ENCODE measurements at regions not wholly inside any gene's neighbourhood (a gene's known extent, or its start where the extent isn't known, plus 50 kb on each side); places are given as distances from the start of the nearest gene placed in this dataset.

GRCh38 chr4:125365731-125366130 lies 51.0 kb downstream of the FAT4 start:
- no peak for DNase-seq

DNA sequence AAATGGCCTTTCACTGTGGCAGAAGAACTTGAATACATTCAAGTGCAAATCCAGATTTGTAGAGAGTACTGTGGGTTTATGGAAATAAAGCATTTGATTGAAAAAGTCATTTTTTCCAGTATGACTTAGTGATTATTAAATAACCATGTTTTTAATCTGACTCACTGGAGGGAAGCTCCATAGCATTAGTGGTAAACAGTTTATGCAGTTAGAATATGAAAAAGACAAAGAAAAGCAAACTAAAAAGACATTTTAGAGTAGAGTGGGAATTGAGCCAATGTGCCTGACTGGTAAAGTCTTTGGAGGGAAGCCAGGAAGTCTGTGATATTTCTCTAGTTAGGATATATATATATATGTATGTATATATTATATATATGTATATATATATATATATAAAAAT lies 53.4 kb downstream of the FAT4 start:
- no peak for DNase-seq

GRCh38 chr4:125368671-125369081 lies 53.9 kb downstream of the FAT4 start:
- no peak for DNase-seq

- no peak for DNase-seq
These were observed 54.3 kb downstream of the FAT4 start for GRCh38 chr4:125369098-125369497.

- DNase-seq = no peak
These were observed 55.7 kb downstream of the FAT4 start for GRCh38 chr4:125370478-125370877.

DNA sequence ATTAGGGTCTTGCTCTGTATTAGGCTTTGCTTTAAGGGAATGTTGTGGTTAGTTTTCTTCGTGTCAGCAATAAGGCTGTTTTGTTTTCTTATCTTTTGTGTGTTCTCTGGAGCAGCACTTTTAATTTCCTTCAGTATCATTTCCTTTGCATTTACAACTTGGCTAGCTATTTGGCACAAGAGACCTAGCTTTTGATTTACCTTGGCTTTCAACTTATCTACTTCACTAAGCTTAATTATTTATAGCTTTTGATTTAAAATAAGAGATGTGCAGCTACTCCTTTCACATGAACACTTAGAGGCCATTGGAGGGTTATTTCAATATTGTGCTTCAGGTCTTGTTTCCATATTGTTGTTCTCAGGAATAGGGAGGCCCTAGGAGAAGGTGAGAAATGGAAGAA lies 68.2 kb downstream of the FAT4 start:
- no peak for DNase-seq

DNA sequence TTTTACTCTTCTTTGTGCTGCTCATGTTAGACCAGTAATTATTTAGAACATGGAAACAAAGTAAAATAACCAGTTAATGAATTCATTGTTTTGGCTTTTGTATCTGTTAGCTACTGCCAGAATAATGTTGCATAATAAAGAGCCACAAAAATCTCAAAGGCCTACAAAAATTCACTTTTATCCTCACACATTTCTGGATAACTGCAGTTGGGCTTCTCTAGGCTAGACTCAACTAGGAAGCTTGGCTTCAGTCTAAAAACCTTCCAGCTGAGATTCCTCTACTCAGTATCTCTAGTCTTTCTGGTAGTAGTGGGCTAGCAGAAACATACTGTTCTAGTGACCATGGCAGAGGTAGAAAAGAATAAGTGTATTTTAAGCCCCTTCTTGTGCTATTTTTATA lies 73.0 kb downstream of the FAT4 start:
- no peak for DNase-seq

DNA sequence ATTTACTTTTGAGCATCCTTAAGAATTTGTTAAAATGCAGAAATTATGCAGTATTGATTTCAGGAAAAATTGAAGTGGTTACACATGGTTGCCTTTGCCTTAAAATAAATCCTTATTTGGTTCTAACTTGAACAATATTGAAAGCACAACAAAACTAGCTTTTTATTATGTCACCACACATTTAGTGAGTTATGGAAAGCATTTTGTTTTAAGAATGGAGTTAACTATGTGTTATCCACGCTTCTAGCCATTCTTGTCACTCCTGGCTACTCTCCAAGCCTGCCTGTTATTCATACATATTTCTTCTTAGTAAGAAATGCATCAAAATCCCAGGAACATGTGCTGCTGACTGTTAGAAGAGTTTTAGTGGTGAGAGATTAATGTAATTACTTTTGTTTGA lies 73.9 kb downstream of the FAT4 start:
- DNase-seq = no peak

DNA sequence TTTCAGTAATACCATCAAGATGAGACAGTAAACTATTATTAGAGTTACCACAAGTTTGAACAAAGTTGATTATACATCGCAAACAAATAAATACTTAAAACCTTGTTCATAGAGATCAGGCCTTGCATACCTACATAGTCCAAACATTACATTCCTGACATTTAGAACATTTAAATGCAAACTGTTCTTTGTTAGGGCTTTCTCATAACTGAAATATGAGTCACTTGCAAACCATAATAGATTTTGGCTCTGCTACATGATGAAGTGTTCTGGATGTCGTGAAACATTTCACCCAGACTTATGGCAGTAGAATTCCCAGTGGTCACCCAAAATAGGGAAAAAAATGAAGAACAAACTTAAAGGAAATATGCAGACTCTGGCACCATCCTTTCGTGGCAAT lies 75.0 kb downstream of the FAT4 start:
- no peak for DNase-seq

DNA sequence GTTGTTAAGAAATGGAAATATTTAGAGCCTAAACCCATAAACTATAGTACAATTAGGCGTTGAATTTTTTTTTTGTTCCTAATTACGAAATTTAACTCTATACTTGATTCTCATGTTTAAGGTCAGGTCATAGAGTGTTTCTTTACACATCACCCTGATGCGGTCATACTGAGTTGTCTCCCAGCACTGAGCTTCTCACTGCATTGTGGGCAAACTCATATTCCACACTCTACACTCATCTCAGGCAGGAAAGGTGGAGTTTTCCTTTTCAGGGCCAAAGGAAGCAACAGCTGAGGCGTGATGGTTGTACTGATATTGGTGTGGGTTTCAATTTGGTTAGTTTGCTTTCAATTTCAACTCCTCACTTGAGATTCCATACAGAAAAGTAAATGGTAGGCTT lies 75.4 kb downstream of the FAT4 start:
- DNase-seq = no peak

DNA sequence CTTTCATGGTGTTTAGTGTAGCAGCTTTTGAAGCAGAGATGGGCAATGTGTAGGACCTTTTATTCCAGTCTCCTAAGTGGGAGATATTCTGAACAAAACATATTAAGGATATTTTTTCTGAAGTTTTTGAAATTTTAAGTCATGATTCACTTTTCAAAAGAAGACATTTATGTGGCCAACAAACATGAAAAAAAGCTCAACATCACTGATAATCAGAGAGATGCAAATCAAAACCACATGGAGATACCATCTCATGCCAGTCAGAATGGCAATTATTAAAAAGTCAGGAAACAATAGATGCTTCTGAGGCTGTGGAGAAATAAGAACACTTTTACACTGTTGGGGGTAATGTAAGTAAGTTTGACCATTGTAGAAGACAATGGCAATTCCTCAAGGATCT lies 76.0 kb downstream of the FAT4 start:
- DNase-seq = no peak

DNA sequence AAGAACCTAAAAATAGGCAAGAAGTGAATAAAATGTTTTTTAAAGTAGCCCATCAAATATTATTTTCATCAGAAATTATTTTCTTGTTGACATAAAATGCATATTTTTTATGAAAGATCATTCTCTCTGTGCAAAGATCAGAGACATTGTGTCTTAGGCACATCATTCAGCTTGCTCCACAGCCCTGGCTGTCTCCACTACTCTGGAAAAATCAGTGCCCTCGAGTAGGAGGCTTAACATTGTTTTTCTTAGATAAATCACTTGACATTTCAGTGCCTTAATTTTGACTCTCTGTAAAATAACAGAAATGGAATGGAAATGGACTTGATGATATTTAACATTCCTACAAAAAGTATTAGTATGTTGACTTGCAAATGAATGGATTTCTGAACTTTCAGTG lies 77.9 kb downstream of the FAT4 start:
- DNase-seq = no peak

GRCh38 chr4:125393825-125394224 lies 79.1 kb downstream of the FAT4 start:
- DNase-seq = no peak

- no peak for DNase-seq
These were observed 82.5 kb downstream of the FAT4 start for GRCh38 chr4:125397226-125397625.

DNA sequence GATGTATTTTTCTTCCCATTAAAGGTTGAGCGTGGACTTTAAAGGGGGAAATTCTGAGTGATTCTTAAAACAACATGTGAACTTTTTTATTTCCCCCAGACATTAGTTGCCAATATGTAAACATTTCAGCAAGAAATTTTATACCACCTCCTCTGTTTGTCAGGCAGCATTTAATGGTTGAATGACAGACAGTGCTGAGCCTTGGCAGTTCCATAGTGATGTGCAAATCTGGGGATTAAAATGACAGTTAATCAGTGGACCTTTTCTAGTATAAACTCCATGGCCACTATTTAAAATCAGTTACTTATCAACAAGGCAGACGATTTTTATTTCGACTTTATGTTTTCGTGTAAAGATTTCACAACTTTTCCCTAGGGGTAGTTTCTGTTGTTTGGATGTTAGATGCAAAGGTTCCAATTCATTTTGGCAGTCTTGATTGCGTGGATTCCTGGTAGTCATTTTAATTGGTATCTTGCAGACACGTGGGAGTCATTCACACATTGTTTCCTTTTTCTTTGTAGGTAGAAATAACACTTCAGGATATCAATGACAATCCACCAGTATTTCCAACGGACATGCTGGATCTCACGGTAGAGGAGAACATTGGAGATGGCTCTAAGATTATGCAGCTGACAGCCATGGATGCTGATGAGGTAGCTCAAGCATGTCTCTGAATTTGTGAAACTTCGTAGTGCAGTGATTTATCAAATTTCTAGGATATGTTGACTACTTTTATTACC lies 83.7 kb downstream of the FAT4 start:
- DNase-seq = no peak

DNA sequence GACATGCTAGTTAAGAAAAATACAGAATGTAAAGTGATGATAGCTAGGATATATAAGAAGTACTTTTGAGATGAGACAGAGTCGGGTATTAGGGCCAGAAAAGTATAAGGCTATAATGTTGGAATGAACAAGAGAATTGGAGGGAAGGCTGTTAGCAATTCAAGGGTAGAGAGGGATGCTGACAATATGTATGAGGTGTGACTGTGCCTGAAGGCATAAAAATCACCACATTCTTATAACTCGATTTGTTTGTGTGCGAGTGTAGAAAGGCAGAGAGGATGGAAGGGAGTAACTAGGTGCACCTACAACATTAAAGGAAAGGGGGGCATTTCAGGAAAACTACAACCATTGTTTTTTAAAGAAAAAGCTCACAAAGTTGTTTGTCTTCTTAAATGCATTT lies 86.0 kb downstream of the FAT4 start:
- no peak for DNase-seq

DNA sequence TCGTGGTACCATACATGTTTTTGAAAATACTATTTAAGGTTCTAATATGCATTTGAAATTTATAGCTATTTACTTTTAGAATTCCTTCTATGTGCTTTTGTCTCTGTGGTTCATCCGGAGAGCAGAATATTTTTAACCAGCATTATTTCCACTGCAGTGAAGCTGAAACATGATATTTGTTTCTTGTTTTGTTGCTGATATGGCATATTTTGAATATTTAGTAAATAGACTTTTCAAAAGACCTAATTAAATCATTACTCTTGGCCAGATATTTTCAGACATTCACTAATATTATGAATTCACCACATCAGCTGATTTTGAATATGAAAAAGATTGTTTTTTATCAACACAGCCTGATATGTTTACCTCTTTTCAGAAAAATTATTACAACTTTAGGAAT lies 87.0 kb downstream of the FAT4 start:
- no peak for DNase-seq

DNA sequence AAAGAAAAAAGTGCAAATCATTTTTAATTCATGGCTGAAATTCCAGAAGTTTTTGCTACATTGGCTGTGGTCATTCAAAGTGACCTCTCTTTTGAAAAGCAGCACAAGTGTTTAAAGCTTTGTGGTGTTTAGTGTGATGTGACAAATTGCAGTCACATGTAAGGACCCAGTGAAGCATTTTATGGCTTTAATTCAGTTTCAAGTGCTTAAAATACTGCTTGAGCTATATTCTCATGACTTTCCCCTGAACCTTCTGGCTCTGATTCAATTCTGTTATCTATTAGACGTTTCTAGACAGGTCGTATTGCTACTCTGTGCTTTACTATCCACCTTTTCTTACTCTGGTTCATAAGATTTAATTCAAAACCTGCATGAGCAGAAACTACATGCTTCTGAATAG lies 105.8 kb downstream of the FAT4 start:
- DNase-seq = no peak

GRCh38 chr4:125421547-125421946 lies 106.8 kb downstream of the FAT4 start:
- no peak for DNase-seq

DNA sequence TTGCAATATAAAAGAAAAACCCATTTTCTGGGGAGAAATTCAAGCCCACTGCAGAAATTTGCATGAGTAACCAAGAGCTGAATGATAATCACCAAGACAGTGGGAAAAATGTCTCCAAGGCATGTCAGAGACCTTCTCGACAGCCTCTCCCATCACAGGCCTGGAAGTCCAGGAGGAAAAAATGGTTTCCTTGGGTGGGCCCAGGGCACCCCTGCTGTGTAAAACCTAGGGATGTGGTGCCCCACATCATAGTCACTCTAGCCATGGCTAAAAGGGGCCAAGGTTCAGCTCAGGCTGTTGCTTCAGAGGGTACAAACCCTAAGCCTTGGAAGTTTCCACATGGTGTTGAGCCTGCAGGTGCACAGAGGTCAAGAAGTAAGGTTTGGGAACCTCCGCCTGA lies 108.4 kb downstream of the FAT4 start:
- no peak for DNase-seq

DNA sequence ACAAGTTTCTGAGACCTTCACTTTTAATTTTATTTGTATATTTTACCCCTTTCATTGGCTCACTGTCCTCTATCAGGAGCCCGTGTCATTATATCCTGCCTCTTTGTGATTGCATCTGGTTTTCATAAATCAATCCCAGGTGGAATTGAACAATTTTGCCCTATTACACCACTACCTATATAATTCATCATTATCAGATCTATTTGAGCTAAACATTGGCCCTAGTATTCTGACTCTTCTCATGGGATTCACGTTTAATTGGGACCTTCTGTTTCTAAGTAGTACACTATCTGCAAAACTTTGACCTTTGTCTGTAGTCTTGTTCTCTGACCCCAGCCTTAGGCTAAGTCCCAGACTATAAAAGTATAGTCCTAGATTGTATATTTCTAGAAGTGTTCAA lies 114.1 kb downstream of the FAT4 start:
- DNase-seq = no peak

DNA sequence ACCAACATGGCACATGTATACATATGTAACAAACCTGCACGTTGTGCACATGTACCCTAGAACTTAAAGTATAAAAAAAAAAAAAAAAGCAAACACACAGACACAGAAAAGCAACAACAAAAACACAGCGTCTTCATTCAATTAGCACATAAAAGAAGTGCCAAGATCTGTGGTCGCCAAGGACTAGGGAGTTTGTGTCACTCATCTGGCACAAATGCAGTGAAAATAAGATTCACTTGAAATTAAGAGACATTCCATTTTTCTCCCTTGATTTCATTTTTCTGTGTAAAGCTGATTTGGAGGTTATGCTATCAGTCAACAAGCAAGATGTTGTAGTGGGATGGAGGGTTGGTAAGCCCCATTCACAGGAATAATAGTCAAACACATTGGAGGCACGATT lies 115.3 kb downstream of the FAT4 start:
- DNase-seq = no peak

GRCh38 chr4:125432078-125432477 lies 117.3 kb downstream of the FAT4 start:
- no peak for DNase-seq

GRCh38 chr4:125433453-125433852 lies 118.7 kb downstream of the FAT4 start:
- no peak for DNase-seq

DNA sequence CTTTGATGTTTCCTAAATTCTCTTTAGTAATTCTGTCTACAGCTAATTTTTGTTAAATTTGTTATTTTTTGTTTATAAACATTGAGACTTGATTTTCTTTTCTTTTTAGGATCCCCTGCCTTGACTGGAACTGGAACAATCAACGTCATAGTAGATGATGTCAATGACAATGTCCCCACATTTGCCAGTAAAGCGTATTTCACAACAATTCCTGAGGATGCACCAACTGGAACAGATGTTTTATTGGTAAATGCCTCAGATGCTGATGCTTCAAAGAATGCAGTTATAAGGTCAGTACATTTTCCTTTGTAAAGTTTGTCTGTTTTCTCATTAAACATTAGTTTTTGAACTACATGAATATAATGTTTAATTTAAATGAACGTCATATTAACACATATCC lies 119.4 kb downstream of the FAT4 start:
- no peak for DNase-seq

Data from C1 segment of cervical spinal cord (tissue), 14 donors.